ENCODE measurements at regions not wholly inside any gene's neighbourhood (a gene's known extent, or its start where the extent isn't known, plus 50 kb on each side); places are given as distances from the start of the nearest gene placed in this dataset.

- intact Hi-C loops (cut with micrococcal nuclease; ENCODE audit: unreplicated experiment), result no loop called here
- no peaks in the 10 kb centered on the region for H3K9me3 Mint-ChIP-seq (ENCODE audit: low read depth, unreplicated experiment)
These were observed 82.4 kb upstream of the ADGRG2 start for GRCh38 chrX:19204636-19205035.

GRCh38 chrX:19212037-19212436, 89.8 kb upstream of the ADGRG2 start:
- no peak for DNase-seq
- Mint-ChIP-seq H3K36me3 (ENCODE audit: insufficient read depth, unreplicated experiment) (no peaks in the 10 kb centered on the region), H3K4me3 (ENCODE audit: low read depth, unreplicated experiment) (no peak overlapping the region), H3K27me3 (ENCODE audit: unreplicated experiment) (peaks cover 53% of the 10 kb centered on the region), H3K4me1 (ENCODE audit: low read depth, unreplicated experiment) (no peaks in the 10 kb centered on the region), H3K27ac (ENCODE audit: unreplicated experiment) (no peak overlapping the region), H3K9me3 (ENCODE audit: low read depth, unreplicated experiment) (no peaks in the 10 kb centered on the region)
- TF ChIP-seq, protein P1, sequence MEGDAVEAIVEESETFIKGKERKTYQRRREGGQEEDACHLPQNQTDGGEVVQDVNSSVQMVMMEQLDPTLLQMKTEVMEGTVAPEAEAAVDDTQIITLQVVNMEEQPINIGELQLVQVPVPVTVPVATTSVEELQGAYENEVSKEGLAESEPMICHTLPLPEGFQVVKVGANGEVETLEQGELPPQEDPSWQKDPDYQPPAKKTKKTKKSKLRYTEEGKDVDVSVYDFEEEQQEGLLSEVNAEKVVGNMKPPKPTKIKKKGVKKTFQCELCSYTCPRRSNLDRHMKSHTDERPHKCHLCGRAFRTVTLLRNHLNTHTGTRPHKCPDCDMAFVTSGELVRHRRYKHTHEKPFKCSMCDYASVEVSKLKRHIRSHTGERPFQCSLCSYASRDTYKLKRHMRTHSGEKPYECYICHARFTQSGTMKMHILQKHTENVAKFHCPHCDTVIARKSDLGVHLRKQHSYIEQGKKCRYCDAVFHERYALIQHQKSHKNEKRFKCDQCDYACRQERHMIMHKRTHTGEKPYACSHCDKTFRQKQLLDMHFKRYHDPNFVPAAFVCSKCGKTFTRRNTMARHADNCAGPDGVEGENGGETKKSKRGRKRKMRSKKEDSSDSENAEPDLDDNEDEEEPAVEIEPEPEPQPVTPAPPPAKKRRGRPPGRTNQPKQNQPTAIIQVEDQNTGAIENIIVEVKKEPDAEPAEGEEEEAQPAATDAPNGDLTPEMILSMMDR (IDR thresholded peaks at IDR 0.05; ENCODE audit: unreplicated experiment), result no peak
- CTCF ChIA-PET, result no interaction called here
- intact Hi-C loops (cut with micrococcal nuclease; ENCODE audit: unreplicated experiment), result no loop called here
- no TSS peak for BruUV-seq (replicated peaks)

More at GRCh38 chrX:19204636-19205035, 82.4 kb upstream of the ADGRG2 start:
- TF ChIP-seq, protein P1 (IDR thresholded peaks at IDR 0.05; ENCODE audit: unreplicated experiment), result no peak
- peaks cover 56% of the 10 kb centered on the region for H3K27me3 Mint-ChIP-seq (ENCODE audit: unreplicated experiment)
- H3K4me3 Mint-ChIP-seq (ENCODE audit: low read depth, unreplicated experiment), result no peak overlapping the region
- H3K4me1 Mint-ChIP-seq (ENCODE audit: low read depth, unreplicated experiment), result no peaks in the 10 kb centered on the region
- BruUV-seq (replicated peaks), result no TSS peak
- H3K27ac Mint-ChIP-seq (ENCODE audit: unreplicated experiment), result no peak overlapping the region
- DNase-seq, result no peak
- CTCF ChIA-PET, result no interaction called here
- no peaks in the 10 kb centered on the region for H3K36me3 Mint-ChIP-seq (ENCODE audit: insufficient read depth, unreplicated experiment)

- CTCF ChIA-PET, result interaction anchor here (0.7 kb wide), 1 partner anchor 171 kb away, joined by 3 read pairs; no protein-coding TSS in a partner anchor
- BruUV-seq (replicated peaks), result no TSS peak
- TF ChIP-seq, protein P1 (IDR thresholded peaks at IDR 0.05; ENCODE audit: unreplicated experiment), result no peak
- Mint-ChIP-seq H3K27me3 (ENCODE audit: unreplicated experiment) (peaks cover 65% of the 10 kb centered on the region), H3K27ac (ENCODE audit: unreplicated experiment) (no peak overlapping the region), H3K4me3 (ENCODE audit: low read depth, unreplicated experiment) (no peak overlapping the region), H3K9me3 (ENCODE audit: low read depth, unreplicated experiment) (no peaks in the 10 kb centered on the region), H3K36me3 (ENCODE audit: insufficient read depth, unreplicated experiment) (no peaks in the 10 kb centered on the region), H3K4me1 (ENCODE audit: low read depth, unreplicated experiment) (no peaks in the 10 kb centered on the region)
- no peak for DNase-seq
- intact Hi-C loops (cut with micrococcal nuclease; ENCODE audit: unreplicated experiment), result no loop called here
These were observed 91.4 kb upstream of the ADGRG2 start for GRCh38 chrX:19213610-19214152.

DNA sequence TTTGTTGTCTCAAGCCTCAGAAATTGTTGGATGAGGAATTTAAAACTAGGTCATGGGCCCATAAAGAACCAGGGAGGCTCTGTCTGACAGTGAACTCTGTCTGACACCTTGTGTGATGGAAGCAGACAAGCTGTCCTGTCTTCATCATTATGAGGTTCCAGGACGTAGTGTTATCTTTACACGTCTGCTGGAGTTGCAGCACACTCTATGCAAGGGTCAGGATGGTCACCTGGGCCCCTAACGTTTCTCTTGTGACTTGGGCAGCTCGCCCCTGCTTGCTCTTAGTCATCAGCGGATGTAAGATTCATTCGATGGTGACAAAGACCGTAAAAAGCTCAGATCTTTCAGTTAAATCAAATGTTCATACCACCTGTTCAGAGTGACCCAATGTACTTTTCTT, 92.0 kb upstream of the ADGRG2 start:
- Mint-ChIP-seq H3K27me3 (ENCODE audit: unreplicated experiment) (peaks cover 58% of the 10 kb centered on the region), H3K9me3 (ENCODE audit: low read depth, unreplicated experiment) (no peaks in the 10 kb centered on the region), H3K27ac (ENCODE audit: unreplicated experiment) (no peak overlapping the region), H3K4me1 (ENCODE audit: low read depth, unreplicated experiment) (no peaks in the 10 kb centered on the region), H3K36me3 (ENCODE audit: insufficient read depth, unreplicated experiment) (no peaks in the 10 kb centered on the region), H3K4me3 (ENCODE audit: low read depth, unreplicated experiment) (no peak overlapping the region)
- TF ChIP-seq, protein P1 (IDR thresholded peaks at IDR 0.05; ENCODE audit: unreplicated experiment), result no peak
- CTCF ChIA-PET, result no interaction called here
- no peak for DNase-seq
- intact Hi-C loops (cut with micrococcal nuclease; ENCODE audit: unreplicated experiment), result no loop called here
- no TSS peak for BruUV-seq (replicated peaks)

Data from Calu3 (cell line).